ENCODE measurements at regions not wholly inside any gene's neighbourhood (a gene's known extent, or its start where the extent isn't known, plus 50 kb on each side); places are given as distances from the start of the nearest gene placed in this dataset.

GRCh38 chr6:150543178-150543577 is 56.5 kb upstream of the PLEKHG1 start:
- ChIA-PET POLR2A (no interaction called here), CTCF (no interaction called here)

More at GRCh38 chr6:150543178-150543577, 56.5 kb upstream of the PLEKHG1 start:
- TF ChIP-seq, protein P1, sequence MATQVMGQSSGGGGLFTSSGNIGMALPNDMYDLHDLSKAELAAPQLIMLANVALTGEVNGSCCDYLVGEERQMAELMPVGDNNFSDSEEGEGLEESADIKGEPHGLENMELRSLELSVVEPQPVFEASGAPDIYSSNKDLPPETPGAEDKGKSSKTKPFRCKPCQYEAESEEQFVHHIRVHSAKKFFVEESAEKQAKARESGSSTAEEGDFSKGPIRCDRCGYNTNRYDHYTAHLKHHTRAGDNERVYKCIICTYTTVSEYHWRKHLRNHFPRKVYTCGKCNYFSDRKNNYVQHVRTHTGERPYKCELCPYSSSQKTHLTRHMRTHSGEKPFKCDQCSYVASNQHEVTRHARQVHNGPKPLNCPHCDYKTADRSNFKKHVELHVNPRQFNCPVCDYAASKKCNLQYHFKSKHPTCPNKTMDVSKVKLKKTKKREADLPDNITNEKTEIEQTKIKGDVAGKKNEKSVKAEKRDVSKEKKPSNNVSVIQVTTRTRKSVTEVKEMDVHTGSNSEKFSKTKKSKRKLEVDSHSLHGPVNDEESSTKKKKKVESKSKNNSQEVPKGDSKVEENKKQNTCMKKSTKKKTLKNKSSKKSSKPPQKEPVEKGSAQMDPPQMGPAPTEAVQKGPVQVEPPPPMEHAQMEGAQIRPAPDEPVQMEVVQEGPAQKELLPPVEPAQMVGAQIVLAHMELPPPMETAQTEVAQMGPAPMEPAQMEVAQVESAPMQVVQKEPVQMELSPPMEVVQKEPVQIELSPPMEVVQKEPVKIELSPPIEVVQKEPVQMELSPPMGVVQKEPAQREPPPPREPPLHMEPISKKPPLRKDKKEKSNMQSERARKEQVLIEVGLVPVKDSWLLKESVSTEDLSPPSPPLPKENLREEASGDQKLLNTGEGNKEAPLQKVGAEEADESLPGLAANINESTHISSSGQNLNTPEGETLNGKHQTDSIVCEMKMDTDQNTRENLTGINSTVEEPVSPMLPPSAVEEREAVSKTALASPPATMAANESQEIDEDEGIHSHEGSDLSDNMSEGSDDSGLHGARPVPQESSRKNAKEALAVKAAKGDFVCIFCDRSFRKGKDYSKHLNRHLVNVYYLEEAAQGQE (IDR thresholded peaks at IDR 0.05; ENCODE audit: low read depth) = no peak
- TF ChIP-seq JUND (IDR thresholded peaks at IDR 0.05) = no peak
- TF ChIP-seq EGR1 (IDR thresholded peaks at IDR 0.05; ENCODE audit: low read depth) = no peak
- TF ChIP-seq RAD21 (IDR thresholded peaks at IDR 0.05; ENCODE audit: low read depth) = no peak
- no peak for TF ChIP-seq ELF1 (IDR thresholded peaks at IDR 0.05; ENCODE audit: borderline replicate concordance, low read depth)
- no peak for TF ChIP-seq MAX (IDR thresholded peaks at IDR 0.05)
- TF ChIP-seq CBX3 (IDR thresholded peaks at IDR 0.05; ENCODE audit: low read depth) = no peak
- no peak for TF ChIP-seq POLR2A (IDR thresholded peaks at IDR 0.05; ENCODE audit: borderline replicate concordance, extremely low read depth, insufficient read depth, insufficient read length)
- no peak for TF ChIP-seq ZFX (IDR thresholded peaks at IDR 0.05)
- TF ChIP-seq EZH2phosphoT487 (IDR thresholded peaks at IDR 0.05; ENCODE audit: borderline replicate concordance) = no peak
- no peak for TF ChIP-seq SP1 (IDR thresholded peaks at IDR 0.05; ENCODE audit: low read depth)
- H3K79me2 ChIP-seq (ENCODE audit: insufficient read depth, low read length) = no peaks in the 10 kb centered on the region
- H3K27ac ChIP-seq (ENCODE audit: low read depth, low read length) = no peak overlapping the region
- RAD21 ChIA-PET (ENCODE audit: low non-redundant PET in 1 of 2, low total read pairs in 2 of 2, uncharacterized antibody in 2 of 2, unreplicated experiment in 2 of 2) = no interaction called here
- H2AFZ ChIP-seq (ENCODE audit: low read depth, low read length, poor library complexity, severe bottlenecking) = no peak overlapping the region
- no peaks in the 10 kb centered on the region for H3K9me2 ChIP-seq (ENCODE audit: insufficient read depth)
- H3K4me2 ChIP-seq (ENCODE audit: low read length) = no peak overlapping the region
- no peaks in the 10 kb centered on the region for H3K9me3 ChIP-seq (ENCODE audit: control insufficient read depth in 1 of 2, insufficient read depth in 1 of 2, low read depth in 1 of 2, low read length in 2 of 2)
- no peak for ATAC-seq
- no peak overlapping the region for H3K9ac ChIP-seq (ENCODE audit: low read length)
- H3K27me3 ChIP-seq (ENCODE audit: insufficient read depth, low read length) = no peaks in the 10 kb centered on the region
- no peaks in the 10 kb centered on the region for H3K4me1 ChIP-seq (ENCODE audit: control insufficient read depth in 1 of 2, insufficient read depth in 2 of 2, low read length in 2 of 2)
- intact Hi-C loops (cut with micrococcal nuclease) = no loop called here
- no TSS peak for BruUV-seq (replicated peaks)
- H4K20me1 ChIP-seq (ENCODE audit: insufficient read depth) = no peaks in the 10 kb centered on the region
- DNase-seq (ENCODE audit: low read depth, low spot score) = no peak
- H3K4me3 ChIP-seq (replicated peaks in 1 of 2; ENCODE audit: low read depth in 1 of 2, low read length in 2 of 2) = no peak overlapping the region
- no peaks in the 10 kb centered on the region for H3K36me3 ChIP-seq (ENCODE audit: control insufficient read depth in 1 of 2, insufficient read depth in 2 of 2, low read length in 2 of 2)
